Esophagus squamous epithelium (tissue), 4 donors: ENCODE measurements at regions not wholly inside any gene's neighbourhood (a gene's known extent, or its start where the extent isn't known, plus 50 kb on each side); places are given as distances from the start of the nearest gene placed in this dataset.

Source experiments
- POLR2A ChIP-seq, 4 donors: fragments of 450-650 bp; IDR thresholded peaks; one replicate each; pipeline ENCODE4 v1.6.1; 2017; ENCODE audit warnings: antibody characterized with exemption in 4 of 4, mild to moderate bottlenecking in 4 of 4, moderate library complexity in 3 of 4
- TF ChIP-seq, protein P1 (sequence below), 6 experiments: fragments of 450-650 bp in 4 of 6; fragments of 200-600 bp in 2 of 6; sonication (generic) in 2 of 6; IDR thresholded peaks; one replicate each; pipeline ENCODE4 v1.5.1; 2016 to 2019; ENCODE audit warnings: antibody characterized with exemption in 6 of 6, mild to moderate bottlenecking in 4 of 6, moderate library complexity in 4 of 6

DNA sequence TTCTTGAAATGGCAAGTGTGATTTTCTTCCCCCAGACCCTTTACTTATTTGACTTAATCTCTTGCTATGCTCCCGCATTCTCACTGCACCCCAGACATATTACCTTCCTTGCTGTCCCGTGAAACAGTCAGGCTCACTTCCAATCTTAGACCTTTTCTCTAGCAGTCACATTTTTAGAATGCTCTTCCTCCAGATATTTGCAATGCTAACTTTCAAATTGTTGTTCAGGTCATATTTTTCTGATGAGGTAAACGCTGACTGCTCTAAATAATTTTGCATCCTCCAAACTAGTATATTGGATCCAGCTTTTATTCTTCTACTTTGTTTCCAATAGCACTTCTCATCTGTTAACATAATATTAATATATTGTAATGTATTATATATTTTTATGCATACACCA, 648.2 kb upstream of the NEGR1 start:
- TF ChIP-seq, protein P1, sequence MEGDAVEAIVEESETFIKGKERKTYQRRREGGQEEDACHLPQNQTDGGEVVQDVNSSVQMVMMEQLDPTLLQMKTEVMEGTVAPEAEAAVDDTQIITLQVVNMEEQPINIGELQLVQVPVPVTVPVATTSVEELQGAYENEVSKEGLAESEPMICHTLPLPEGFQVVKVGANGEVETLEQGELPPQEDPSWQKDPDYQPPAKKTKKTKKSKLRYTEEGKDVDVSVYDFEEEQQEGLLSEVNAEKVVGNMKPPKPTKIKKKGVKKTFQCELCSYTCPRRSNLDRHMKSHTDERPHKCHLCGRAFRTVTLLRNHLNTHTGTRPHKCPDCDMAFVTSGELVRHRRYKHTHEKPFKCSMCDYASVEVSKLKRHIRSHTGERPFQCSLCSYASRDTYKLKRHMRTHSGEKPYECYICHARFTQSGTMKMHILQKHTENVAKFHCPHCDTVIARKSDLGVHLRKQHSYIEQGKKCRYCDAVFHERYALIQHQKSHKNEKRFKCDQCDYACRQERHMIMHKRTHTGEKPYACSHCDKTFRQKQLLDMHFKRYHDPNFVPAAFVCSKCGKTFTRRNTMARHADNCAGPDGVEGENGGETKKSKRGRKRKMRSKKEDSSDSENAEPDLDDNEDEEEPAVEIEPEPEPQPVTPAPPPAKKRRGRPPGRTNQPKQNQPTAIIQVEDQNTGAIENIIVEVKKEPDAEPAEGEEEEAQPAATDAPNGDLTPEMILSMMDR (IDR thresholded peaks at IDR 0.05): no peak
- no peak for TF ChIP-seq POLR2A (IDR thresholded peaks at IDR 0.05)
